K562 (cell line): ENCODE measurements at regions not wholly inside any gene's neighbourhood (a gene's known extent, or its start where the extent isn't known, plus 50 kb on each side); places are given as distances from the start of the nearest gene placed in this dataset.

Experiments used
- ATAC-seq: fragments of 200-7000 bp; cut with Tn5 transposase; 3 replicates; pipeline ENCODE4 v1.9.1; 2020; ENCODE audit warnings: moderate library complexity
- BruUV-seq: library from RNA; stranded (reverse); fragments of 400-500 nt; replicated peaks from 2 replicates; lab custom pipeline; 2021; lab: Mats Ljungman, UMichigan
- CTCF ChIA-PET: fragments of 300-600 bp; formaldehyde crosslinking; extraction: SDS; loops from one replicate; lab custom pipeline; 2021; ENCODE audit warnings: low intra/inter-chr PET ratio; lab: Yijun Ruan, JAX
- POLR2A ChIA-PET: fragments of 300-600, 350-650 bp; sonication (Branson Sonifier 250); formaldehyde crosslinking; extraction: SDS; loops from one replicate; lab custom pipeline; 2021; ENCODE audit warnings: antibody characterized with exemption, inconsistent platforms; lab: Yijun Ruan, JAX
- DNase-seq, 4 experiments: peaks; one replicate each; pipeline versions ENCODE4 v3.0.0 to v3.0.0-alpha.2; 2011 to 2018; ENCODE audit warnings: low spot score in 3 of 4, mixed read lengths in 3 of 4; ENCODE audit errors: extremely low read depth in 1 of 4
- FAIRE-seq: peaks from 2 replicates; lab custom pipeline; 2011; peaks lifted over from hg19 to GRCh38; lab: Jason Lieb, UNC
- H2AFZ ChIP-seq: 2 replicates; pipeline ENCODE4 v1.6.0; 2011; ENCODE audit warnings: low read depth, low read length, control low read depth, inconsistent platforms
- H3K27ac ChIP-seq: fragments of 200-600 bp; 3 replicates; pipeline ENCODE4 v1.8.0; 2011; ENCODE audit warnings: low read depth, mild to moderate bottlenecking, control low read depth, inconsistent platforms, low read length, moderate library complexity, mixed read lengths; ENCODE audit errors: extremely low read depth
- H3K27me3 ChIP-seq, 2 experiments: fragments of 300-600 bp in 1 of 2; 2 replicates in 1 of 2; 3 replicates in 1 of 2; pipeline versions ENCODE4 v1.6.0 to v1.8.0; 2011; ENCODE audit warnings: inconsistent platforms in 2 of 2, low read length in 2 of 2, mild to moderate bottlenecking in 1 of 2, mixed read lengths in 1 of 2, moderate library complexity in 1 of 2; ENCODE audit not compliant: control insufficient read depth in 2 of 2, insufficient read depth in 2 of 2
- H3K36me3 ChIP-seq: fragments of 300-600 bp; 3 replicates; pipeline ENCODE4 v1.8.0; 2011; ENCODE audit warnings: mild to moderate bottlenecking, low read length, inconsistent platforms; ENCODE audit not compliant: control insufficient read depth, insufficient read depth
- H3K4me1 ChIP-seq, 2 experiments: fragments of 200-600 bp in 1 of 2; replicated peaks in 1 of 2; 2 replicates in 1 of 2; 3 replicates in 1 of 2; pipeline versions ENCODE4 v1.5.1 to v1.8.0; 2011; ENCODE audit warnings: inconsistent platforms in 2 of 2, low read length in 2 of 2, mild to moderate bottlenecking in 1 of 2, mixed read lengths in 1 of 2, moderate library complexity in 1 of 2; ENCODE audit not compliant: control insufficient read depth in 2 of 2, insufficient read depth in 2 of 2
- H3K4me2 ChIP-seq: 2 replicates; pipeline ENCODE4 v1.6.1; 2011; ENCODE audit warnings: low read length, control low read depth, inconsistent platforms, mixed read lengths; ENCODE audit not compliant: insufficient read depth
- H3K4me3 ChIP-seq: fragments of 200-600 bp; sonication (generic), shearing (Covaris generic); 2 replicates; pipeline ENCODE4 v1.5.1; 2016; ENCODE audit warnings: control low read depth, inconsistent platforms
- H3K79me2 ChIP-seq: fragments of 200-600 bp; 3 replicates; pipeline ENCODE4 v1.8.0; 2011; ENCODE audit warnings: low read length, inconsistent platforms; ENCODE audit not compliant: control insufficient read depth, insufficient read depth
- H3K9ac ChIP-seq, 2 experiments: 2 replicates each; pipeline versions ENCODE4 v1.6.0 to v1.6.1; 2011; ENCODE audit warnings: low read depth in 2 of 2, low read length in 2 of 2, control low read depth in 1 of 2, inconsistent platforms in 1 of 2, mild to moderate bottlenecking in 1 of 2, mixed read lengths in 1 of 2; ENCODE audit not compliant: insufficient read depth in 1 of 2
- H3K9me1 ChIP-seq: one replicate; pipeline ENCODE4 v1.6.0; 2011; ENCODE audit warnings: inconsistent platforms, mild to moderate bottlenecking, low read length, moderate library complexity; ENCODE audit not compliant: control insufficient read depth, insufficient read depth
- H3K9me3 ChIP-seq: replicated peaks from 2 replicates; pipeline ENCODE4 v1.5.1; 2011; ENCODE audit warnings: low read depth, low read length, inconsistent platforms; ENCODE audit not compliant: control insufficient read depth, insufficient read depth
- H4K20me1 ChIP-seq: replicated peaks from 2 replicates; pipeline ENCODE4 v1.6.1; 2011; ENCODE audit warnings: low read length, inconsistent platforms, mixed read lengths; ENCODE audit not compliant: control insufficient read depth, insufficient read depth
- GABPA ChIP-seq: fragments of 200-800 bp; sonication (Bioruptor generic); conservative IDR thresholded peaks from 2 replicates; pipeline ENCODE4 v1.6.1; 2016; ENCODE audit warnings: low read depth, missing genetic modification characterization, missing compliant biosample characterization
- LARP7 ChIP-seq: fragments of 450-650 bp; IDR thresholded peaks from 2 replicates; pipeline ENCODE4 v1.6.1; 2016
- NR2C1 ChIP-seq, 2 experiments: fragments of 450-650 bp; IDR thresholded peaks; 2 replicates each; pipeline ENCODE4 v1.6.1; 2017; ENCODE audit warnings: mild to moderate bottlenecking in 2 of 2, antibody characterized with exemption in 1 of 2, inconsistent platforms in 1 of 2, missing compliant biosample characterization in 1 of 2, missing genetic modification characterization in 1 of 2
- NR2C2 ChIP-seq, 2 experiments: fragments of 200-800 bp in 1 of 2; sonication (Bioruptor generic) in 1 of 2; sonication (generic) in 1 of 2; formaldehyde crosslinking in 1 of 2; IDR thresholded peaks; 2 replicates each; pipeline versions ENCODE4 v1.6.1 to v1.8.0; 2016 to 2022; ENCODE audit warnings: mild to moderate bottlenecking in 1 of 2, missing compliant biosample characterization in 1 of 2, missing genetic modification characterization in 1 of 2, missing genetic modification reagents in 1 of 2
- RFX5 ChIP-seq: IDR thresholded peaks from 2 replicates; pipeline ENCODE4 v1.6.1; 2011; ENCODE audit warnings: low read depth, mild to moderate bottlenecking, improper control_type of control experiment, low read length
- SOX6 ChIP-seq: fragments of 450-650 bp; IDR thresholded peaks from 2 replicates; pipeline ENCODE4 v1.6.1; 2014; ENCODE audit warnings: mild to moderate bottlenecking
- ZFP30 ChIP-seq: fragments of 250-450 bp; sonication (Bioruptor Pico); IDR thresholded peaks from 2 replicates; pipeline ENCODE4 v1.8.0; 2022; ENCODE audit warnings: moderate library complexity, mild to moderate bottlenecking, inconsistent platforms, borderline replicate concordance
- ZNF766 ChIP-seq: fragments of 200-800 bp; sonication (Bioruptor generic); conservative IDR thresholded peaks from 2 replicates; pipeline ENCODE4 v1.6.1; 2016; ENCODE audit warnings: missing genetic modification characterization, missing compliant biosample characterization
- WGBS: fragments of 100-300 bp; shearing (Covaris generic); methylation state at CpG from one replicate; pipeline ENCODE4 v1.1.6; 2016; ENCODE audit warnings: low coverage, mixed read lengths; ENCODE audit not compliant: insufficient coverage; ENCODE audit errors: missing lambda C conversion rate; 5-methylcytosine and 5-hydroxymethylcytosine counted together
- in situ Hi-C: fragments of 300-500 bp; cut with MboI; formaldehyde crosslinking; loops from 4 replicates; pipeline ENCODE4 v1.15.0; 2018; ENCODE audit warnings: inconsistent platforms, mixed read lengths
- intact Hi-C: fragments of 100-400 bp; cut with micrococcal nuclease; formaldehyde crosslinking; loops from 2 replicates; pipeline ENCODE4 v1.14.2; 2022
- TF ChIP-seq, protein P1 (sequence below), 2 experiments: fragments of 450-650 bp; formaldehyde crosslinking in 1 of 2; IDR thresholded peaks; 2 replicates each; pipeline versions ENCODE4 v1.4.0 to v1.6.1; 2014 to 2020; ENCODE audit warnings: mild to moderate bottlenecking in 2 of 2, borderline replicate concordance in 1 of 2, low read depth in 1 of 2

DNA sequence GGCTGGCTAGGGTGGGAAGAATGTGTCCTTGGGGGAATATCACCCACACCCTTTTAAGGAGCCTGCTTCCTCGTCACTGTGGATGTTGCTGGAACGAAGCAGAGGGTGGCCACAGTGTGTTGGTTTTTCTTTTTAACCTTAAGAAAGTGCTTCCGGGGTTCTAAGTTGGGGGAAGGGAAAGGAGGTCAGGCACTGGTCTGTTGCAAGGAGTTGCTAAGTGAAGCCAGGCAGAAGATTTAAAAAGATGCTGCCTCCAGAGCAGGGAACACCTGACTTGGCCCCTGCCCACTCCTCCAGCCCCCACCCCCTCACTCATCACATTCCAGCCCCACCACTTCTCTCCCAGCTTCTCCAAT is 213.1 kb downstream of the EMX2 start:
- 0% methylated on average over 3 of the region's 3 CpGs for WGBS
- H2AFZ ChIP-seq = no peak overlapping the region
- intact Hi-C loops = no loop called here
- no peaks in the 10 kb centered on the region; a peak in 3 of 5 replicates for H3K27me3 ChIP-seq
- H3K4me2 ChIP-seq = no peak overlapping the region
- no peak overlapping the region for H3K27ac ChIP-seq
- H3K79me2 ChIP-seq = no peaks in the 10 kb centered on the region
- no peaks in the 10 kb centered on the region for H3K9me3 ChIP-seq
- H3K9me1 ChIP-seq = no peaks in the 10 kb centered on the region
- ATAC-seq (peak; percentile 49; the same call in 1 of the 3 replicates), FAIRE-seq (no peak), DNase-seq (no peak)
- H3K4me3 ChIP-seq = no peak overlapping the region
- BruUV-seq = no TSS peak
- H4K20me1 ChIP-seq = no peaks in the 10 kb centered on the region
- no peak overlapping the region for H3K9ac ChIP-seq
- CTCF ChIA-PET = no interaction called here
- TF ChIP-seq NR2C1 (IDR thresholded peaks at IDR 0.05) (peak; percentile 65; the same call in 1 of the 2 replicates), NR2C1 (tag; IDR thresholded peaks at IDR 0.05) (peak; percentile 88), ZNF766 (CRISPR knock-in tag) (0 out of 2 replicates have a peak, but pooled peaks have one; percentile 39), GABPA (tag) (peak; percentile 76), NR2C2 (CRISPR knock-in tag; IDR thresholded peaks at IDR 0.05) (no peak), NR2C2 (tag; IDR thresholded peaks at IDR 0.05) (peak; percentile 82), SOX6 (no peak), LARP7 (no peak), ZFP30 (CRISPR knock-in tag) (no peak), RFX5 (no peak)
- TF ChIP-seq, protein P1, sequence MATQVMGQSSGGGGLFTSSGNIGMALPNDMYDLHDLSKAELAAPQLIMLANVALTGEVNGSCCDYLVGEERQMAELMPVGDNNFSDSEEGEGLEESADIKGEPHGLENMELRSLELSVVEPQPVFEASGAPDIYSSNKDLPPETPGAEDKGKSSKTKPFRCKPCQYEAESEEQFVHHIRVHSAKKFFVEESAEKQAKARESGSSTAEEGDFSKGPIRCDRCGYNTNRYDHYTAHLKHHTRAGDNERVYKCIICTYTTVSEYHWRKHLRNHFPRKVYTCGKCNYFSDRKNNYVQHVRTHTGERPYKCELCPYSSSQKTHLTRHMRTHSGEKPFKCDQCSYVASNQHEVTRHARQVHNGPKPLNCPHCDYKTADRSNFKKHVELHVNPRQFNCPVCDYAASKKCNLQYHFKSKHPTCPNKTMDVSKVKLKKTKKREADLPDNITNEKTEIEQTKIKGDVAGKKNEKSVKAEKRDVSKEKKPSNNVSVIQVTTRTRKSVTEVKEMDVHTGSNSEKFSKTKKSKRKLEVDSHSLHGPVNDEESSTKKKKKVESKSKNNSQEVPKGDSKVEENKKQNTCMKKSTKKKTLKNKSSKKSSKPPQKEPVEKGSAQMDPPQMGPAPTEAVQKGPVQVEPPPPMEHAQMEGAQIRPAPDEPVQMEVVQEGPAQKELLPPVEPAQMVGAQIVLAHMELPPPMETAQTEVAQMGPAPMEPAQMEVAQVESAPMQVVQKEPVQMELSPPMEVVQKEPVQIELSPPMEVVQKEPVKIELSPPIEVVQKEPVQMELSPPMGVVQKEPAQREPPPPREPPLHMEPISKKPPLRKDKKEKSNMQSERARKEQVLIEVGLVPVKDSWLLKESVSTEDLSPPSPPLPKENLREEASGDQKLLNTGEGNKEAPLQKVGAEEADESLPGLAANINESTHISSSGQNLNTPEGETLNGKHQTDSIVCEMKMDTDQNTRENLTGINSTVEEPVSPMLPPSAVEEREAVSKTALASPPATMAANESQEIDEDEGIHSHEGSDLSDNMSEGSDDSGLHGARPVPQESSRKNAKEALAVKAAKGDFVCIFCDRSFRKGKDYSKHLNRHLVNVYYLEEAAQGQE (IDR thresholded peaks at IDR 0.05; ENCODE audit: borderline replicate concordance) = no peak
- TF ChIP-seq, protein P1 (CRISPR knock-in tag; IDR thresholded peaks at IDR 0.05; ENCODE audit: low read depth) = no peak
- POLR2A ChIA-PET = no interaction called here
- peaks cover 0 to 2% of the 10 kb centered on the region in 2 experiments; a peak in 1 of 5 replicates for H3K4me1 ChIP-seq
- in situ Hi-C loops = no loop called here
- H3K36me3 ChIP-seq = no peaks in the 10 kb centered on the region
